ENCODE measurements at regions not wholly inside any gene's neighbourhood (a gene's known extent, or its start where the extent isn't known, plus 50 kb on each side); places are given as distances from the start of the nearest gene placed in this dataset.

- 76 to 88% methylated on average over 2 to 4 of the region's 4 CpGs for WGBS, 2 donors (ENCODE audit: low coverage in 1 of 2)
- Histone ChIP-seq H3K4me1 (no peaks in the 10 kb centered on the region), H3K9me3 (no peaks in the 10 kb centered on the region), H3K36me3 (no peaks in the 10 kb centered on the region), H3K4me3 (no peak overlapping the region), H3K27me3 (no peaks in the 10 kb centered on the region), H3K27ac (no peak overlapping the region)
- TF ChIP-seq POLR2AphosphoS5 (IDR thresholded peaks at IDR 0.05), result no peak
- no peak for TF ChIP-seq CTCF (IDR thresholded peaks at IDR 0.05)
- no peak for TF ChIP-seq POLR2A (IDR thresholded peaks at IDR 0.05)
- TF ChIP-seq EP300 (IDR thresholded peaks at IDR 0.05), result no peak
- ATAC-seq, result no peak
Observed at GRCh38 chr7:41415051-41415450, 287.8 kb downstream of the INHBA start.

- no peak for ATAC-seq
- Histone ChIP-seq H3K36me3 (no peaks in the 10 kb centered on the region), H3K9me3 (no peaks in the 10 kb centered on the region), H3K27me3 (no peaks in the 10 kb centered on the region), H3K27ac (no peak overlapping the region), H3K4me3 (no peak overlapping the region), H3K4me1 (no peaks in the 10 kb centered on the region)
- 63 to 75% methylated on average over 3 of the region's 3 CpGs for WGBS, 2 donors (ENCODE audit: low coverage in 1 of 2)
- TF ChIP-seq POLR2A (IDR thresholded peaks at IDR 0.05), result no peak
- no peak for TF ChIP-seq EP300 (IDR thresholded peaks at IDR 0.05)
- no peak for TF ChIP-seq CTCF (IDR thresholded peaks at IDR 0.05)
- TF ChIP-seq POLR2AphosphoS5 (IDR thresholded peaks at IDR 0.05), result no peak
Observed at GRCh38 chr7:41404375-41405074, 298.4 kb downstream of the INHBA start.

GRCh38 chr7:41403291-41403690, 299.6 kb downstream of the INHBA start:
- WGBS, 2 donors (ENCODE audit: low coverage in 1 of 2), result 63 to 70% methylated on average over 2 of the region's 2 CpGs
- no peak overlapping the region for H3K4me3 ChIP-seq
- no peaks in the 10 kb centered on the region for H3K9me3 ChIP-seq
- no peak overlapping the region for H3K27ac ChIP-seq
- H3K4me1 ChIP-seq, result no peaks in the 10 kb centered on the region
- TF ChIP-seq EP300 (IDR thresholded peaks at IDR 0.05) (no peak), POLR2A (IDR thresholded peaks at IDR 0.05) (no peak), POLR2AphosphoS5 (IDR thresholded peaks at IDR 0.05) (no peak), CTCF (IDR thresholded peaks at IDR 0.05) (no peak)
- H3K27me3 ChIP-seq, result no peaks in the 10 kb centered on the region
- no peak for ATAC-seq
- no peaks in the 10 kb centered on the region for H3K36me3 ChIP-seq

- no peaks in the 10 kb centered on the region for H3K27me3 ChIP-seq
- H3K4me1 ChIP-seq, result no peaks in the 10 kb centered on the region
- H3K27ac ChIP-seq, result no peak overlapping the region
- no peak overlapping the region for H3K4me3 ChIP-seq
- 45 to 85% methylated on average over 3 to 4 of the region's 4 CpGs for WGBS, 2 donors (ENCODE audit: low coverage in 1 of 2)
- no peak for ATAC-seq
- no peaks in the 10 kb centered on the region for H3K9me3 ChIP-seq
- H3K36me3 ChIP-seq, result no peaks in the 10 kb centered on the region
- TF ChIP-seq POLR2A (IDR thresholded peaks at IDR 0.05) (no peak), CTCF (IDR thresholded peaks at IDR 0.05) (no peak), EP300 (IDR thresholded peaks at IDR 0.05) (no peak), POLR2AphosphoS5 (IDR thresholded peaks at IDR 0.05) (no peak)
Observed at GRCh38 chr7:41401833-41402232, 301.1 kb downstream of the INHBA start.

GRCh38 chr7:41399171-41399570, 303.7 kb downstream of the INHBA start:
- Histone ChIP-seq H3K27ac (no peak overlapping the region), H3K4me3 (no peak overlapping the region), H3K4me1 (no peaks in the 10 kb centered on the region), H3K36me3 (no peaks in the 10 kb centered on the region), H3K9me3 (peaks cover 0 to 6% (median 0%) of the 10 kb centered on the region in 3 donors), H3K27me3 (no peaks in the 10 kb centered on the region)
- TF ChIP-seq POLR2AphosphoS5 (IDR thresholded peaks at IDR 0.05) (no peak), CTCF (IDR thresholded peaks at IDR 0.05) (no peak), POLR2A (IDR thresholded peaks at IDR 0.05) (no peak), EP300 (IDR thresholded peaks at IDR 0.05) (no peak)
- 87 to 90% methylated on average over 2 to 3 of the region's 3 CpGs for WGBS, 2 donors (ENCODE audit: low coverage in 1 of 2)
- ATAC-seq, result no peak
